ENCODE measurements at regions not wholly inside any gene's neighbourhood (a gene's known extent, or its start where the extent isn't known, plus 50 kb on each side); places are given as distances from the start of the nearest gene placed in this dataset.
A peak's percentile ranks its signal among the peaks of the same experiment; 100 is the strongest.

GRCh38 chr10:10209167-10209566 is 808.5 kb upstream of the CELF2 start:
- WGBS, 3 donors = 13 to 23% (median 15%) methylated on average over 3 of the region's 3 CpGs
- Histone ChIP-seq H3K27me3 (no peaks in the 10 kb centered on the region), H3K9me3 (no peaks in the 10 kb centered on the region), H3K27ac (no peak overlapping the region), H3K36me3 (no peaks in the 10 kb centered on the region), H3K4me3 (no peak overlapping the region), H3K4me1 (ENCODE audit: insufficient read depth) (no peaks in the 10 kb centered on the region)
- TF ChIP-seq EP300 (IDR thresholded peaks at IDR 0.05) (no peak), POLR2A (IDR thresholded peaks at IDR 0.05) (no peak), CTCF (IDR thresholded peaks at IDR 0.05) (no peak)
- DNase-seq = peak; percentile 25 to 67 (median 41)
- intact Hi-C loops (cut with DNase I) = no loop called here

- Histone ChIP-seq H3K4me1 (ENCODE audit: insufficient read depth) (no peaks in the 10 kb centered on the region), H3K9me3 (no peaks in the 10 kb centered on the region), H3K27me3 (no peaks in the 10 kb centered on the region), H3K36me3 (no peaks in the 10 kb centered on the region), H3K27ac (no peak overlapping the region), H3K4me3 (no peak overlapping the region)
- no peak for DNase-seq
- TF ChIP-seq POLR2A (IDR thresholded peaks at IDR 0.05) (no peak), CTCF (IDR thresholded peaks at IDR 0.05) (no peak), EP300 (IDR thresholded peaks at IDR 0.05) (no peak)
- intact Hi-C loops (cut with DNase I) = no loop called here
These were observed 806.3 kb upstream of the CELF2 start for GRCh38 chr10:10211409-10211808.

- Histone ChIP-seq H3K4me1 (ENCODE audit: insufficient read depth) (no peaks in the 10 kb centered on the region), H3K36me3 (no peaks in the 10 kb centered on the region), H3K4me3 (no peak overlapping the region), H3K27me3 (no peaks in the 10 kb centered on the region), H3K9me3 (no peaks in the 10 kb centered on the region), H3K27ac (no peak overlapping the region)
- intact Hi-C loops (cut with DNase I) = no loop called here
- TF ChIP-seq POLR2A (IDR thresholded peaks at IDR 0.05) (no peak), CTCF (IDR thresholded peaks at IDR 0.05) (no peak), EP300 (IDR thresholded peaks at IDR 0.05) (no peak)
- DNase-seq = no peak
- WGBS, 3 donors = 89 to 91% (median 90%) methylated on average over 5 of the region's 5 CpGs
These were observed 804.4 kb upstream of the CELF2 start for GRCh38 chr10:10213237-10213636.

GRCh38 chr10:10222304-10222841 is 795.3 kb upstream of the CELF2 start:
- no peak for TF ChIP-seq CTCF (IDR thresholded peaks at IDR 0.05)
- no peak for TF ChIP-seq POLR2A (IDR thresholded peaks at IDR 0.05)
- TF ChIP-seq EP300 (IDR thresholded peaks at IDR 0.05) = no peak
- no peaks in the 10 kb centered on the region for H3K27me3 ChIP-seq
- intact Hi-C loops (cut with DNase I) = no loop called here
- no peaks in the 10 kb centered on the region for H3K4me1 ChIP-seq (ENCODE audit: insufficient read depth)
- WGBS, 3 donors = 36 to 63% (median 54%) methylated on average over 4 of the region's 4 CpGs
- H3K9me3 ChIP-seq = no peaks in the 10 kb centered on the region
- no peak for DNase-seq
- H3K27ac ChIP-seq = no peak overlapping the region
- no peak overlapping the region for H3K4me3 ChIP-seq
- no peaks in the 10 kb centered on the region for H3K36me3 ChIP-seq
